ENCODE measurements at regions not wholly inside any gene's neighbourhood (a gene's known extent, or its start where the extent isn't known, plus 50 kb on each side); places are given as distances from the start of the nearest gene placed in this dataset.

DNA sequence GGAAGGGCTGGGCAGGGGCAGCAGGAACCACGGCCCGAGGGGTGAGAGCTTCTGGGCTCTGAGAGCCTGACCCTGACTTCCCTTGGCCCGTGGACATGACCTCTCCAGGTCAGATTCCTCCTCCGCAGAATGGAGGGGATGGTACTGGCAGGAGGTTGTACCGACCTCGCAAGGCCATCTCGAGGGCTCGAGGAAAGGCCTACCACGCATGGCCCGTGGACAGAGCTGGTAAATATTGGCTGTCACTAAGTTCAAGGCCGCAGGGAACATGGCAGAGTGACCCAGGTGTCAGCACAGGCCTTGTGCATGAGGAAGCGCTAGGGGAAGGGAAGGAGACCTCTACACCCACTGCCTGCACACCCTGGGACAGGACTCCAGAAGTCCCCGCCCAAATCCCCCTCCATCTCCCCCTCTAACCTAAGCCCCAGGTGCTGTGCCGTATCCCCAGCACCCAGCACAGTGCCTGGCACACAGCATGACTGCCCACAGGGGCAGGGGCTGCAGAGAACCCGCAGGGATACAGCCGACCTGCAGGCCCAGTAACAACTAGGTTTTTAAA lies 54.9 kb upstream of the PPP2R5C start:
- TF ChIP-seq EZH2 (IDR thresholded peaks at IDR 0.05; ENCODE audit: borderline replicate concordance, low read depth, low read length, severe bottlenecking), result no peak
- TF ChIP-seq, protein P1, sequence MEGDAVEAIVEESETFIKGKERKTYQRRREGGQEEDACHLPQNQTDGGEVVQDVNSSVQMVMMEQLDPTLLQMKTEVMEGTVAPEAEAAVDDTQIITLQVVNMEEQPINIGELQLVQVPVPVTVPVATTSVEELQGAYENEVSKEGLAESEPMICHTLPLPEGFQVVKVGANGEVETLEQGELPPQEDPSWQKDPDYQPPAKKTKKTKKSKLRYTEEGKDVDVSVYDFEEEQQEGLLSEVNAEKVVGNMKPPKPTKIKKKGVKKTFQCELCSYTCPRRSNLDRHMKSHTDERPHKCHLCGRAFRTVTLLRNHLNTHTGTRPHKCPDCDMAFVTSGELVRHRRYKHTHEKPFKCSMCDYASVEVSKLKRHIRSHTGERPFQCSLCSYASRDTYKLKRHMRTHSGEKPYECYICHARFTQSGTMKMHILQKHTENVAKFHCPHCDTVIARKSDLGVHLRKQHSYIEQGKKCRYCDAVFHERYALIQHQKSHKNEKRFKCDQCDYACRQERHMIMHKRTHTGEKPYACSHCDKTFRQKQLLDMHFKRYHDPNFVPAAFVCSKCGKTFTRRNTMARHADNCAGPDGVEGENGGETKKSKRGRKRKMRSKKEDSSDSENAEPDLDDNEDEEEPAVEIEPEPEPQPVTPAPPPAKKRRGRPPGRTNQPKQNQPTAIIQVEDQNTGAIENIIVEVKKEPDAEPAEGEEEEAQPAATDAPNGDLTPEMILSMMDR (IDR thresholded peaks at IDR 0.05; ENCODE audit: borderline replicate concordance, extremely low read depth, low read length, poor library complexity, severe bottlenecking), result no peak

All from DND-41 (cell line).